ENCODE measurements at regions not wholly inside any gene's neighbourhood (a gene's known extent, or its start where the extent isn't known, plus 50 kb on each side); places are given as distances from the start of the nearest gene placed in this dataset.

DNA sequence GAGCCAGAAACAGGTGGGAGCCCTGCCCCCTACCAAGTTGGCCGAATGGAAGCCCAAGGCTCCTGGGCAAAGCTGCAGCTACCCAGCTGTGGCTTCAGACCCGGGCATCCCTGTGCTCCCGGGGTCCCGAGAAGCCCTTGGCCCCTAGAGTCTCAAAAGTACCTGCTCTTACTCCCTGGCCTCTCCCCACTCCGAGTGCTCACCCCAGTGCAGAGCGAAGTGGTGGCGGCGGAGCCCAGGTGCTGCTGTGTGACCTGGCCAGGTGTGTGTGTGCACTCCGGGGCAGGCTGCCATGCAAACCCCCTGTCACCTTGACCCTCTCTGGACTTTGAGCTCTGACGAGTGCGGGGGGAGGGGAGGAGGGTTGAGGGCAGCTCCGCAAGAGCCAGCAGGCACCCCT is 493.8 kb upstream of the MANEA start (continued):
- TF ChIP-seq, protein P1, sequence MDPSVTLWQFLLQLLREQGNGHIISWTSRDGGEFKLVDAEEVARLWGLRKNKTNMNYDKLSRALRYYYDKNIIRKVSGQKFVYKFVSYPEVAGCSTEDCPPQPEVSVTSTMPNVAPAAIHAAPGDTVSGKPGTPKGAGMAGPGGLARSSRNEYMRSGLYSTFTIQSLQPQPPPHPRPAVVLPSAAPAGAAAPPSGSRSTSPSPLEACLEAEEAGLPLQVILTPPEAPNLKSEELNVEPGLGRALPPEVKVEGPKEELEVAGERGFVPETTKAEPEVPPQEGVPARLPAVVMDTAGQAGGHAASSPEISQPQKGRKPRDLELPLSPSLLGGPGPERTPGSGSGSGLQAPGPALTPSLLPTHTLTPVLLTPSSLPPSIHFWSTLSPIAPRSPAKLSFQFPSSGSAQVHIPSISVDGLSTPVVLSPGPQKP (IDR thresholded peaks at IDR 0.05; ENCODE audit: low read depth, low read length), result no peak
- TF ChIP-seq EED (IDR thresholded peaks at IDR 0.05; ENCODE audit: low read depth) (no peak), POLR2AphosphoS5 (IDR thresholded peaks at IDR 0.05; ENCODE audit: low read length) (no peak), YY1 (IDR thresholded peaks at IDR 0.05; ENCODE audit: low read depth, low read length) (no peak), STAT1 (conservative IDR thresholded peaks at IDR 0.05) (no peak), ZBED1 (IDR thresholded peaks at IDR 0.05; ENCODE audit: borderline replicate concordance) (no peak), CBFB (IDR thresholded peaks at IDR 0.05; ENCODE audit: low read depth) (no peak), STAT3 (IDR thresholded peaks at IDR 0.05; ENCODE audit: low read depth, low read length) (no peak), SUPT20H (IDR thresholded peaks at IDR 0.05; ENCODE audit: borderline replicate concordance, control insufficient read depth, low read depth, low read length) (no peak)
- TF ChIP-seq, protein P2, sequence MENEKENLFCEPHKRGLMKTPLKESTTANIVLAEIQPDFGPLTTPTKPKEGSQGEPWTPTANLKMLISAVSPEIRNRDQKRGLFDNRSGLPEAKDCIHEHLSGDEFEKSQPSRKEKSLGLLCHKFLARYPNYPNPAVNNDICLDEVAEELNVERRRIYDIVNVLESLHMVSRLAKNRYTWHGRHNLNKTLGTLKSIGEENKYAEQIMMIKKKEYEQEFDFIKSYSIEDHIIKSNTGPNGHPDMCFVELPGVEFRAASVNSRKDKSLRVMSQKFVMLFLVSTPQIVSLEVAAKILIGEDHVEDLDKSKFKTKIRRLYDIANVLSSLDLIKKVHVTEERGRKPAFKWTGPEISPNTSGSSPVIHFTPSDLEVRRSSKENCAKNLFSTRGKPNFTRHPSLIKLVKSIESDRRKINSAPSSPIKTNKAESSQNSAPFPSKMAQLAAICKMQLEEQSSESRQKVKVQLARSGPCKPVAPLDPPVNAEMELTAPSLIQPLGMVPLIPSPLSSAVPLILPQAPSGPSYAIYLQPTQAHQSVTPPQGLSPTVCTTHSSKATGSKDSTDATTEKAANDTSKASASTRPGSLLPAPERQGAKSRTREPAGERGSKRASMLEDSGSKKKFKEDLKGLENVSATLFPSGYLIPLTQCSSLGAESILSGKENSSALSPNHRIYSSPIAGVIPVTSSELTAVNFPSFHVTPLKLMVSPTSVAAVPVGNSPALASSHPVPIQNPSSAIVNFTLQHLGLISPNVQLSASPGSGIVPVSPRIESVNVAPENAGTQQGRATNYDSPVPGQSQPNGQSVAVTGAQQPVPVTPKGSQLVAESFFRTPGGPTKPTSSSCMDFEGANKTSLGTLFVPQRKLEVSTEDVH (IDR thresholded peaks at IDR 0.05; ENCODE audit: low read depth, partially characterized antibody), result no peak

DNA sequence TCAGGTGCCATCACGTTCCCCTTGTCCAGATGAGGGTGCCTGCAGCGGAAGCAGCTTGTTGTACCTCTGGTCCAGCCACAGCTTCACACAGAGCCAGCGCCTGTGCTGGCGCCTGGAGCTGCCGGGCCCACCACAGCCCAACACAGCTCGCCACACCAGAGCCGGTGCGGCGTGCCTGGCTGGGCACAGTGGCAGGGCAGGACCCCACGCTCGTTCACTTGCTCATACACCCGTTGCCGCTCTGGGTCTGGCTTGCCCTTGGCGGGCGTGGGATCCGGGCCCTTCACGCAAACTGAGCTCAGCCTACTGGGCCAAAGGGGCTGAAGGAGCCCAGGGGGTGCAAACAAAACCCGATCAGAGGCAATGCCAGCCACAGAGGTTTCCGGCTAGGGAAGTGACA is 492.5 kb upstream of the MANEA start:
- RAD21 ChIA-PET (ENCODE audit: unreplicated experiment), result no interaction called here
- CTCF ChIA-PET, result no interaction called here
- Histone ChIP-seq H3K27me3 (replicated peaks in 1 of 2; ENCODE audit: control insufficient read depth in 2 of 2, insufficient read depth in 2 of 2, low read length in 1 of 2) (no peaks in the 10 kb centered on the region), H3K4me2 (ENCODE audit: control insufficient read depth, insufficient read depth) (no peak overlapping the region), H3K36me3 (ENCODE audit: control insufficient read depth in 2 of 2, insufficient read depth in 2 of 2, low read length in 1 of 2) (no peaks in the 10 kb centered on the region), H3K27ac (ENCODE audit: control insufficient read depth, insufficient read depth) (no peak overlapping the region), H3K79me2 (ENCODE audit: control insufficient read depth, insufficient read depth, low read length) (no peaks in the 10 kb centered on the region), H3K4me1 (ENCODE audit: control insufficient read depth, insufficient read depth, low read length) (no peaks in the 10 kb centered on the region), H4K20me1 (ENCODE audit: control insufficient read depth, insufficient read depth) (no peaks in the 10 kb centered on the region), H3K9me3 (replicated peaks; ENCODE audit: control insufficient read depth, insufficient read depth, low read length) (no peaks in the 10 kb centered on the region), H3K4me3 (no peak overlapping the region), H2AFZ (ENCODE audit: control insufficient read depth, low read depth, low read length) (no peak overlapping the region), H3K9ac (ENCODE audit: control insufficient read depth, insufficient read depth, low read length) (no peak overlapping the region)
- in situ Hi-C loops (cut with MboI), result no loop called here
- DNase-seq (ENCODE audit: low read depth, low spot score) (no peak), ATAC-seq (peak; percentile 29), FAIRE-seq (no peak)
- WGBS (ENCODE audit: insufficient coverage, insufficient replicate concordance, low lambda C conversion rate, missing lambda C conversion rate), result 66% methylated on average over 18 of the region's 19 CpGs
- intact Hi-C loops (cut with micrococcal nuclease; ENCODE audit: unreplicated experiment), result no loop called here
- POLR2A ChIA-PET, result no interaction called here
- SMC1A ChIA-PET (ENCODE audit: uncharacterized antibody, unreplicated experiment), result no interaction called here
- BruUV-seq (replicated peaks), result no TSS peak
- TF ChIP-seq, protein P3, sequence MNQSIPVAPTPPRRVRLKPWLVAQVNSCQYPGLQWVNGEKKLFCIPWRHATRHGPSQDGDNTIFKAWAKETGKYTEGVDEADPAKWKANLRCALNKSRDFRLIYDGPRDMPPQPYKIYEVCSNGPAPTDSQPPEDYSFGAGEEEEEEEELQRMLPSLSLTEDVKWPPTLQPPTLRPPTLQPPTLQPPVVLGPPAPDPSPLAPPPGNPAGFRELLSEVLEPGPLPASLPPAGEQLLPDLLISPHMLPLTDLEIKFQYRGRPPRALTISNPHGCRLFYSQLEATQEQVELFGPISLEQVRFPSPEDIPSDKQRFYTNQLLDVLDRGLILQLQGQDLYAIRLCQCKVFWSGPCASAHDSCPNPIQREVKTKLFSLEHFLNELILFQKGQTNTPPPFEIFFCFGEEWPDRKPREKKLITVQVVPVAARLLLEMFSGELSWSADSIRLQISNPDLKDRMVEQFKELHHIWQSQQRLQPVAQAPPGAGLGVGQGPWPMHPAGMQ (IDR thresholded peaks at IDR 0.05; ENCODE audit: borderline replicate concordance), result no peak
- TF ChIP-seq RFX5 (IDR thresholded peaks at IDR 0.05; ENCODE audit: low read depth, low read length), result no peak
- TF ChIP-seq SMC3 (IDR thresholded peaks at IDR 0.05; ENCODE audit: borderline replicate concordance, low read length), result no peak
- no peak for TF ChIP-seq JUND (IDR thresholded peaks at IDR 0.05; ENCODE audit: low read depth, low read length)
- TF ChIP-seq CBFB (IDR thresholded peaks at IDR 0.05; ENCODE audit: low read depth), result no peak
- TF ChIP-seq, protein P4, sequence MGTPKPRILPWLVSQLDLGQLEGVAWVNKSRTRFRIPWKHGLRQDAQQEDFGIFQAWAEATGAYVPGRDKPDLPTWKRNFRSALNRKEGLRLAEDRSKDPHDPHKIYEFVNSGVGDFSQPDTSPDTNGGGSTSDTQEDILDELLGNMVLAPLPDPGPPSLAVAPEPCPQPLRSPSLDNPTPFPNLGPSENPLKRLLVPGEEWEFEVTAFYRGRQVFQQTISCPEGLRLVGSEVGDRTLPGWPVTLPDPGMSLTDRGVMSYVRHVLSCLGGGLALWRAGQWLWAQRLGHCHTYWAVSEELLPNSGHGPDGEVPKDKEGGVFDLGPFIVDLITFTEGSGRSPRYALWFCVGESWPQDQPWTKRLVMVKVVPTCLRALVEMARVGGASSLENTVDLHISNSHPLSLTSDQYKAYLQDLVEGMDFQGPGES (IDR thresholded peaks at IDR 0.05), result no peak
- TF ChIP-seq ZNF24 (IDR thresholded peaks at IDR 0.05), result no peak

Data from GM12878 (cell line).